DND-41 (cell line): ENCODE measurements at regions not wholly inside any gene's neighbourhood (a gene's known extent, or its start where the extent isn't known, plus 50 kb on each side); places are given as distances from the start of the nearest gene placed in this dataset.
"Not testable (repeated sequence)": the region's sequence is repeated elsewhere in the genome, so short reads cannot be mapped to it uniquely, and the experiment has no call there.

Experiments used
- ATAC-seq: fragments of 200-7000 bp; cut with Tn5 transposase; 3 replicates; pipeline ENCODE4 v1.9.1; 2021; ENCODE audit warnings: low read depth; ENCODE audit not compliant: insufficient read depth
- DNase-seq: peaks from one replicate; pipeline ENCODE4 v3.0.0-alpha.2; 2020
- H2AFZ ChIP-seq: 2 replicates; pipeline ENCODE4 v1.6.0; 2012; ENCODE audit warnings: low read depth, low read length
- H3K27ac ChIP-seq: 2 replicates; pipeline ENCODE4 v1.5.1; 2012; ENCODE audit warnings: low read length, inconsistent platforms
- H3K27me3 ChIP-seq: fragments of 200-600 bp; sonication (generic); 2 replicates; pipeline ENCODE4 v1.6.0; 2012; ENCODE audit warnings: low read length, mild to moderate bottlenecking, inconsistent platforms; ENCODE audit not compliant: insufficient read depth, poor library complexity
- H3K36me3 ChIP-seq: 2 replicates; pipeline ENCODE4 v1.5.1; 2012; ENCODE audit warnings: low read length, inconsistent platforms; ENCODE audit not compliant: insufficient read depth
- H3K4me1 ChIP-seq: 2 replicates; pipeline ENCODE4 v1.5.1; 2012; ENCODE audit warnings: mild to moderate bottlenecking, low read length; ENCODE audit not compliant: insufficient read depth
- H3K4me2 ChIP-seq: 2 replicates; pipeline ENCODE4 v1.6.0; 2012; ENCODE audit warnings: mild to moderate bottlenecking, moderate library complexity, low read length, inconsistent platforms; ENCODE audit not compliant: insufficient read depth
- H3K4me3 ChIP-seq, 2 experiments: fragments of 200-600 bp in 1 of 2; shearing (Covaris generic) in 1 of 2; 2 replicates each; pipeline ENCODE4 v1.5.1; 2012 to 2016; ENCODE audit warnings: inconsistent platforms in 2 of 2, low read length in 2 of 2, mild to moderate bottlenecking in 2 of 2, low read depth in 1 of 2, moderate library complexity in 1 of 2
- H3K79me2 ChIP-seq: 2 replicates; pipeline ENCODE4 v1.6.0; 2012; ENCODE audit warnings: low read length, inconsistent platforms; ENCODE audit not compliant: insufficient read depth
- H3K9ac ChIP-seq: 2 replicates; pipeline ENCODE4 v1.6.0; 2012; ENCODE audit warnings: low read depth, mild to moderate bottlenecking, inconsistent platforms, low read length, moderate library complexity
- H3K9me3 ChIP-seq: 2 replicates; pipeline ENCODE4 v1.5.1; 2012; ENCODE audit warnings: low read length, moderate library complexity, mild to moderate bottlenecking, inconsistent platforms; ENCODE audit not compliant: insufficient read depth, severe bottlenecking
- H4K20me1 ChIP-seq: 2 replicates; pipeline ENCODE4 v1.6.0; 2012; ENCODE audit warnings: low read length; ENCODE audit not compliant: insufficient read depth
- CTCF ChIP-seq: IDR thresholded peaks from 2 replicates; pipeline ENCODE4 v1.5.1; 2012; ENCODE audit warnings: borderline replicate concordance, low read length, moderate library complexity, mild to moderate bottlenecking; ENCODE audit not compliant: poor library complexity, severe bottlenecking; ENCODE audit errors: extremely low read depth
- EZH2 ChIP-seq: IDR thresholded peaks from 3 replicates; pipeline ENCODE4 v1.6.1; 2012; ENCODE audit warnings: borderline replicate concordance, low read depth, mild to moderate bottlenecking, moderate library complexity, low read length, inconsistent platforms; ENCODE audit not compliant: severe bottlenecking

- Histone ChIP-seq H3K4me3 (no peak overlapping the region), H3K9ac (no peak overlapping the region), H3K27me3 (no peaks in the 10 kb centered on the region), H3K36me3 (no peaks in the 10 kb centered on the region), H3K27ac (no peak overlapping the region), H3K79me2 (no peaks in the 10 kb centered on the region), H4K20me1 (no peaks in the 10 kb centered on the region), H3K4me1 (peaks cover 4% of the 10 kb centered on the region; the same call in 1 of the 2 replicates), H3K4me2 (no peak overlapping the region), H3K9me3 (no peaks in the 10 kb centered on the region), H2AFZ (no peak overlapping the region)
- DNase-seq (no peak), ATAC-seq (no peak)
- TF ChIP-seq CTCF (no peak), EZH2 (no peak)
Observed at GRCh38 chr14:89730687-89731086, 223.8 kb downstream of the EFCAB11 start.

DNA sequence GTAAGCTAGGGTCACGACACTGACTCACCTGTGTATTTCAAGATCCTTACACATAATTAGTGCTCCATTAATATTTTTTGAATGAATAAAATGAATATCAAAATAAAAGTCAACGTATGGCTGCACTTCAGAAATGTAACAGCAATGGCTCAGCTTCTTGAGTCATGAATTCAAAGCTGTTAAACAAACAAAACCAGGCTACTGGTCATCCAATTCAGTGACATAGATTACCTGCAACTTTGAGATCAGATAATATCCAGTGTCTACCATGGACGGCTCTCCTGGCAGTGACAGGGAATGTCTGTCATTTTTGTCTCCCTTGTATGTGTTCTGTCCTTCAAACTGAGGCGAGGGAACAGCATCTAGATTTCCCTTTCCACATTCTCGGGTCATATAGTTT is 225.6 kb downstream of the EFCAB11 start:
- no peak for TF ChIP-seq EZH2
- TF ChIP-seq CTCF = no peak

GRCh38 chr14:89726226-89726625 is 228.3 kb downstream of the EFCAB11 start:
- H3K27ac ChIP-seq, ATAC-seq, H3K27me3 ChIP-seq, H3K4me2 ChIP-seq, DNase-seq, H3K9me3 ChIP-seq, H3K9ac ChIP-seq, H3K79me2 ChIP-seq, H3K36me3 ChIP-seq, H3K4me3 ChIP-seq, H2AFZ ChIP-seq, H4K20me1 ChIP-seq: not testable (repeated sequence)
- peaks cover 32% of the 10 kb centered on the region for H3K4me1 ChIP-seq

More for the DNA sequence above, 225.6 kb downstream of the EFCAB11 start:
- Histone ChIP-seq H3K4me3 (no peak overlapping the region), H3K4me1 (peaks cover 19% of the 10 kb centered on the region), H4K20me1 (no peaks in the 10 kb centered on the region), H3K9ac (no peak overlapping the region), H3K79me2 (no peaks in the 10 kb centered on the region), H3K27me3 (no peaks in the 10 kb centered on the region), H3K9me3 (no peaks in the 10 kb centered on the region), H3K36me3 (no peaks in the 10 kb centered on the region), H2AFZ (no peak overlapping the region), H3K4me2 (no peak overlapping the region), H3K27ac (no peak overlapping the region)
- DNase-seq (no peak), ATAC-seq (no peak)

GRCh38 chr14:89724628-89724960 is 229.9 kb downstream of the EFCAB11 start:
- Histone ChIP-seq H3K4me1 (peaks cover 48% of the 10 kb centered on the region), H3K4me2 (peak overlapping the region; percentile 25), H3K79me2 (no peaks in the 10 kb centered on the region), H3K4me3 (peak overlapping the region in 1 of 2 experiments; percentile 2; a peak in 2 of 4 replicates), H3K9ac (peak overlapping the region; percentile 3; the same call in 1 of the 2 replicates), H3K36me3 (no peaks in the 10 kb centered on the region), H3K27me3 (no peaks in the 10 kb centered on the region), H3K27ac (peak overlapping the region; percentile 63), H3K9me3 (no peaks in the 10 kb centered on the region), H4K20me1 (no peaks in the 10 kb centered on the region), H2AFZ (peak overlapping the region; percentile 30; the same call in 1 of the 2 replicates)
- ATAC-seq (no peak), DNase-seq (peak; percentile 32)
- no peak for TF ChIP-seq CTCF
- no peak for TF ChIP-seq EZH2
